Myocyte (in vitro differentiated cells): ENCODE measurements at regions not wholly inside any gene's neighbourhood (a gene's known extent, or its start where the extent isn't known, plus 50 kb on each side); places are given as distances from the start of the nearest gene placed in this dataset.

Experiments
- DNase-seq: peaks from one replicate; pipeline ENCODE4 v3.0.0-alpha.2; 2012; ENCODE audit warnings: low read depth

GRCh38 chr7:86975449-86975848 is 84.0 kb downstream of the ELAPOR2 start:
- DNase-seq = no peak

- peak; percentile 8 for DNase-seq
These were observed 87.4 kb downstream of the ELAPOR2 start for GRCh38 chr7:86972072-86972471.

- DNase-seq = no peak
These were observed 88.5 kb downstream of the ELAPOR2 start for GRCh38 chr7:86970986-86971385.

GRCh38 chr7:86970547-86970946 is 88.9 kb downstream of the ELAPOR2 start:
- DNase-seq = no peak

- no peak for DNase-seq
These were observed 89.6 kb downstream of the ELAPOR2 start for GRCh38 chr7:86969865-86970264.

GRCh38 chr7:86968618-86969017 is 90.8 kb downstream of the ELAPOR2 start:
- peak; percentile 9 for DNase-seq

GRCh38 chr7:86966916-86967315 is 92.5 kb downstream of the ELAPOR2 start:
- no peak for DNase-seq

GRCh38 chr7:86965727-86966120 is 93.7 kb downstream of the ELAPOR2 start:
- DNase-seq = no peak

GRCh38 chr7:86964973-86965726 is 94.3 kb downstream of the ELAPOR2 start:
- no peak for DNase-seq

- no peak for DNase-seq
These were observed 95.7 kb downstream of the ELAPOR2 start for GRCh38 chr7:86963599-86964230.

- DNase-seq = no peak
These were observed 96.8 kb downstream of the ELAPOR2 start for GRCh38 chr7:86962623-86963022.

GRCh38 chr7:86961686-86962085 is 97.8 kb downstream of the ELAPOR2 start:
- DNase-seq = peak; percentile 86

GRCh38 chr7:86958380-86958779 is 101.1 kb downstream of the ELAPOR2 start:
- DNase-seq = no peak

- no peak for DNase-seq
These were observed 102.9 kb downstream of the ELAPOR2 start for GRCh38 chr7:86956567-86956966.

GRCh38 chr7:86955895-86956503 is 103.5 kb downstream of the ELAPOR2 start:
- no peak for DNase-seq

- no peak for DNase-seq
These were observed 104.5 kb downstream of the ELAPOR2 start for GRCh38 chr7:86954971-86955370.

- DNase-seq = no peak
These were observed 105.7 kb downstream of the ELAPOR2 start for GRCh38 chr7:86953653-86954336.

- no peak for DNase-seq
These were observed 106.2 kb downstream of the ELAPOR2 start for GRCh38 chr7:86953219-86953618.

- no peak for DNase-seq
These were observed 107.6 kb downstream of the ELAPOR2 start for GRCh38 chr7:86951895-86952294.

GRCh38 chr7:86950944-86951343 is 108.5 kb downstream of the ELAPOR2 start:
- no peak for DNase-seq

- peak; percentile 70 for DNase-seq
These were observed 109.1 kb downstream of the ELAPOR2 start for GRCh38 chr7:86950360-86950759.

GRCh38 chr7:86949779-86950260 is 109.6 kb downstream of the ELAPOR2 start:
- no peak for DNase-seq
